Body of pancreas (tissue), 4 donors: ENCODE measurements at regions not wholly inside any gene's neighbourhood (a gene's known extent, or its start where the extent isn't known, plus 50 kb on each side); places are given as distances from the start of the nearest gene placed in this dataset.

Source experiments
- ATAC-seq: fragments of 150-250 bp; one replicate; pipeline ENCODE4 v1.9.1; 2016
- DNase-seq, 4 donors: peaks; one replicate each; pipeline ENCODE4 v3.0.0-alpha.2; 2019
- H3K27ac ChIP-seq, 4 donors: fragments of 200-600 bp; sonication (generic); 1 replicate in 3 of 4; 2 replicates in 1 of 4; pipeline versions ENCODE4 v1.5.1 to v1.6.1; 2016 to 2019; ENCODE audit warnings: mild to moderate bottlenecking in 1 of 4, mixed read lengths in 1 of 4, moderate library complexity in 1 of 4
- H3K27me3 ChIP-seq, 2 donors: fragments of 200-600 bp; sonication (generic); one replicate each; pipeline ENCODE4 v1.6.0; 2016; ENCODE audit warnings: mild to moderate bottlenecking in 1 of 2
- H3K36me3 ChIP-seq, 2 donors: fragments of 200-600 bp; sonication (generic); replicated peaks in 1 of 2; 2 replicates each; pipeline ENCODE4 v1.5.1; 2016; ENCODE audit warnings: low read depth in 2 of 2; ENCODE audit not compliant: insufficient read depth in 1 of 2
- H3K4me1 ChIP-seq: fragments of 200-600 bp; sonication (generic); one replicate; pipeline ENCODE4 v1.6.0; 2016
- H3K4me3 ChIP-seq, 2 donors: fragments of 200-600 bp; sonication (generic); 1 replicate in 1 of 2; 2 replicates in 1 of 2; pipeline ENCODE4 v1.5.1; 2016 to 2019
- H3K9me3 ChIP-seq, 3 donors: fragments of 200-600 bp; sonication (generic); 1 replicate in 2 of 3; 2 replicates in 1 of 3; pipeline ENCODE4 v1.5.1; 2016
- POLR2A ChIP-seq, 3 donors: fragments of 450-650 bp; IDR thresholded peaks; one replicate each; pipeline ENCODE4 v1.6.1; 2016; ENCODE audit warnings: antibody characterized with exemption in 3 of 3, mild to moderate bottlenecking in 2 of 3
- WGBS, 2 donors: methylation state at CpG; one replicate each; pipeline ENCODE4 v1.1.5; 2017; 5-methylcytosine and 5-hydroxymethylcytosine counted together
- intact Hi-C: fragments of 100-400 bp; cut with DNase I; formaldehyde crosslinking; loops from one replicate; pipeline ENCODE4 v1.15.1; 2023
- TF ChIP-seq, protein P1 (sequence below), 7 experiments: fragments of 450-650 bp in 4 of 7; fragments of 200-600 bp in 3 of 7; sonication (generic) in 3 of 7; IDR thresholded peaks; one replicate each; pipeline ENCODE4 v1.5.1; 2016 to 2019; ENCODE audit warnings: antibody characterized with exemption in 7 of 7

DNA sequence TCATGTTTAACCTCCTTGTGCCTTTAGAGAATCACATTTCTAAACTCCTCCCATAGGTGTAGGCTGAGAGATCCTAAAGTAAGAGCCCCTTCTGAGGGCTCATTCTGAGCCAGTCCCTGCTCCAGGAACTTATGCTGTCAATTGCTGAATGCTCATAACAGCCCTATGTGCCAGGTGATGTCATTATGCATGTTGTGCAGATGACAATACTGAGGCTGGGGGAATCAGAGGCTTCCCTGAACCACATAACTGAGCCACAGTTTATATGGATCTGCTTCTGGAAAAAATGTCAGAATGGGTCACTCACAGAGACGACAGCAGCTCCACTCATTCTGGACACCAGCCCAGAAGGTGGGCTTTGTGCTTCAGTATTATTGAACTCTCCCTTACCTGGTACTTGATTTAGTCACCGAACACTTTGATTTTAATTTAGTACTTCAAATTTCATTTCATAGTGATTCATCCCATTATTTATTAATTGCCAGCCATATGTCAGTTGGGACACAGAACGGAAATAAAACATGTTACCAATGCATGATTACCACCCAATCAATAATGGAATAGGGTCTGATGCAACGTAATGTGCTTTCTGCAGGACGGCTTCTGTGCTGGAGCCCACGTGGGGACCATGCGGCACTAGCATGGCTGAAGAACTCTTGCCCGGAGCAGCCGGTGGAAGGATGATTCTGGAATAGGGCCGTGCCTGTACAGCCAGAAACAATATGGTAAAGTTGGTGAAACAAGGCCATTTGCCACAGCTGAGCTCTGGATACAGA lies 406.3 kb downstream of the IRX1 start:
- WGBS, 2 donors, result 49 to 60% methylated on average over 10 of the region's 10 CpGs
- Histone ChIP-seq H3K4me1 (no peaks in the 10 kb centered on the region), H3K27me3 (no peaks in the 10 kb centered on the region), H3K4me3 (no peak overlapping the region), H3K27ac (no peak overlapping the region), H3K9me3 (no peaks in the 10 kb centered on the region), H3K36me3 (no peaks in the 10 kb centered on the region)
- DNase-seq, result no peak
- no peak for TF ChIP-seq POLR2A (IDR thresholded peaks at IDR 0.05)
- TF ChIP-seq, protein P1, sequence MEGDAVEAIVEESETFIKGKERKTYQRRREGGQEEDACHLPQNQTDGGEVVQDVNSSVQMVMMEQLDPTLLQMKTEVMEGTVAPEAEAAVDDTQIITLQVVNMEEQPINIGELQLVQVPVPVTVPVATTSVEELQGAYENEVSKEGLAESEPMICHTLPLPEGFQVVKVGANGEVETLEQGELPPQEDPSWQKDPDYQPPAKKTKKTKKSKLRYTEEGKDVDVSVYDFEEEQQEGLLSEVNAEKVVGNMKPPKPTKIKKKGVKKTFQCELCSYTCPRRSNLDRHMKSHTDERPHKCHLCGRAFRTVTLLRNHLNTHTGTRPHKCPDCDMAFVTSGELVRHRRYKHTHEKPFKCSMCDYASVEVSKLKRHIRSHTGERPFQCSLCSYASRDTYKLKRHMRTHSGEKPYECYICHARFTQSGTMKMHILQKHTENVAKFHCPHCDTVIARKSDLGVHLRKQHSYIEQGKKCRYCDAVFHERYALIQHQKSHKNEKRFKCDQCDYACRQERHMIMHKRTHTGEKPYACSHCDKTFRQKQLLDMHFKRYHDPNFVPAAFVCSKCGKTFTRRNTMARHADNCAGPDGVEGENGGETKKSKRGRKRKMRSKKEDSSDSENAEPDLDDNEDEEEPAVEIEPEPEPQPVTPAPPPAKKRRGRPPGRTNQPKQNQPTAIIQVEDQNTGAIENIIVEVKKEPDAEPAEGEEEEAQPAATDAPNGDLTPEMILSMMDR (IDR thresholded peaks at IDR 0.05), result no peak
- intact Hi-C loops, result no loop called here
- no peak for ATAC-seq

DNA sequence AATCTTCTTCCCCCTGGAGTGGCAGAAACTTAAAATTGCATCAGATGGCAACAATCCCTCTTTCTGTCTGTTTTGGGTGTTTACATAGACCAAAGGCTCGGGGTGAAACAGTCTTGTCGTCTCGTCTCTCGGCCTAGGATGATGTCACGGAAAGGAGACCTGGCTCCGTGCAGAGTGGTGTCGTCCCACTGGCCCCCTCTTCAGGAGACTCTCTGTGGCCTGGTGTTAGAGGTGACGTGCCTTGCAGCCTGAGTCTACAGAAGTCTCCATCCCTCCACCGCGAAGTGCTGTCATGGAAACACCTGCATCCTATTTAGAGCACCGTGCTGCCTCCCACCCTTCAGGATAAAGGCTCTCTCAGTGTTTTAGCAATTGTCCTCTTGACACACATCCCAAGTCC lies 409.7 kb downstream of the IRX1 start:
- no peaks in the 10 kb centered on the region for H3K36me3 ChIP-seq
- ATAC-seq (no peak), DNase-seq (no peak)
- WGBS, 2 donors, result 48 to 59% methylated on average over 11 of the region's 11 CpGs
- no peaks in the 10 kb centered on the region for H3K4me1 ChIP-seq
- intact Hi-C loops, result no loop called here
- TF ChIP-seq, protein P1 (IDR thresholded peaks at IDR 0.05), result no peak
- TF ChIP-seq POLR2A (IDR thresholded peaks at IDR 0.05), result no peak
- no peak overlapping the region for H3K4me3 ChIP-seq
- H3K27me3 ChIP-seq, result no peaks in the 10 kb centered on the region
- no peaks in the 10 kb centered on the region for H3K9me3 ChIP-seq
- no peak overlapping the region for H3K27ac ChIP-seq

DNA sequence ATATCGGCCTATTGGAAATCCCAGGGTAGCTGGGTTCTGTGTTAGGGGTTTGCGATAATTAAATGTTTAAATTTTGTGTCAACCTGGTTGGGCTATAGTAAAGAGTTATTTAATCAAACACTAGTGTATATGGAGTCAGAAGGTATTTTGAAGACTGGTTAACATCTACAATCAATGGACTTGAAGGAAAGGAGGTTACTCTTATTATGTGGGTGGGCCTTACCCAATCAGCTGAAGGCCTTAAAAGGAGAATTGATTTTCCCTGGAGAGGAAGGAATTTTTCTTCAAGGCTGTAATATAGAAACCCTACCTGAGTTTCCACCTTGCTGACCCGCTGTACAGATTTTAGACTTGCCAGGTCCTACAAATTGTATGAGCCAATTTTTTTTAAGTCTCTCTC lies 411.4 kb downstream of the IRX1 start:
- Histone ChIP-seq H3K27ac (no peak overlapping the region), H3K27me3 (no peaks in the 10 kb centered on the region), H3K4me1 (no peaks in the 10 kb centered on the region), H3K4me3 (no peak overlapping the region), H3K9me3 (no peaks in the 10 kb centered on the region), H3K36me3 (no peaks in the 10 kb centered on the region)
- TF ChIP-seq, protein P1 (IDR thresholded peaks at IDR 0.05), result no peak
- no peak for TF ChIP-seq POLR2A (IDR thresholded peaks at IDR 0.05)
- intact Hi-C loops, result no loop called here
- no peak for ATAC-seq
- DNase-seq, result no peak
- 95% methylated on average over 3 of the region's 3 CpGs for WGBS, 2 donors

DNA sequence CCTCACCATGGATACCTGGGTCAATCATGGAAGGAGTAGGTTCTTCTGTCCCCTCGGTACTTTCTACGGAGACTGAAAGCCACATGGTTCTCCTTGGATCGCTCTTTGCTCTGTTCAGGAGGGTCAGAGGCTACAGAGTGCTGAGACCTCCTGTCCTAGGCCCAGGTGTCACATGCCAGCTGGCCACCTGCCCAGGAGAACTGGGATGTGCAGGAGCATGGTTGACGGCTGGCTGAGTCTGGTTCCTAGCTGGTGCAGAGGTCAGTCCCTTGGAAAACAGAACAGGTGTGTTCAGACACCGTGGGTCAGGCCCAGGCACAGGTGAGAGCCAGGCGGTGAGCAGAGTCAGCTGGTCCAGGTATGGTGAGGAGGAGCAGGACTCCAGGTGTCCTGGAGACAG lies 416.3 kb downstream of the IRX1 start:
- TF ChIP-seq POLR2A (IDR thresholded peaks at IDR 0.05), result no peak
- TF ChIP-seq, protein P1 (IDR thresholded peaks at IDR 0.05), result no peak
- WGBS, 2 donors, result 53 to 69% methylated on average over 6 of the region's 6 CpGs
- Histone ChIP-seq H3K4me3 (no peak overlapping the region), H3K9me3 (no peaks in the 10 kb centered on the region), H3K4me1 (no peaks in the 10 kb centered on the region), H3K36me3 (no peaks in the 10 kb centered on the region), H3K27me3 (no peaks in the 10 kb centered on the region), H3K27ac (no peak overlapping the region)
- intact Hi-C loops, result no loop called here
- DNase-seq (no peak), ATAC-seq (no peak)
